ENCODE measurements at regions not wholly inside any gene's neighbourhood (a gene's known extent, or its start where the extent isn't known, plus 50 kb on each side); places are given as distances from the start of the nearest gene placed in this dataset.

GRCh38 chr20:1844325-1845162 lies 50.7 kb upstream of the SIRPA start:
- no peak for TF ChIP-seq POLR2A (IDR thresholded peaks at IDR 0.05)
- no peak for TF ChIP-seq CTCF (IDR thresholded peaks at IDR 0.05)
